ENCODE measurements at regions not wholly inside any gene's neighbourhood (a gene's known extent, or its start where the extent isn't known, plus 50 kb on each side); places are given as distances from the start of the nearest gene placed in this dataset.
"Not testable (repeated sequence)": the region's sequence is repeated elsewhere in the genome, so short reads cannot be mapped to it uniquely, and the experiment has no call there.

GRCh38 chr6:27795697-27796494 is 116.3 kb downstream of the OR2B2 start:
- H3K36me3 ChIP-seq (ENCODE audit: insufficient read depth, low read length): no peaks in the 10 kb centered on the region
- H3K27me3 ChIP-seq (ENCODE audit: control insufficient read depth, insufficient read depth, low read length): peaks cover 7% of the 10 kb centered on the region
- H3K9me3 ChIP-seq (replicated peaks; ENCODE audit: low read length): no peaks in the 10 kb centered on the region
- no peak overlapping the region for H3K4me2 ChIP-seq (ENCODE audit: low read length)
- no peak overlapping the region for H3K4me3 ChIP-seq (ENCODE audit: low read length)
- peaks cover 6% of the 10 kb centered on the region for H3K4me1 ChIP-seq (ENCODE audit: control insufficient read depth, insufficient read depth, low read length)
- H3K9ac ChIP-seq (ENCODE audit: low read depth, low read length): peak overlapping the region; percentile 5

- peaks cover 6% of the 10 kb centered on the region for H3K4me1 ChIP-seq (ENCODE audit: control insufficient read depth, insufficient read depth, low read length)
- peak overlapping the region; percentile 76 for H3K4me3 ChIP-seq (ENCODE audit: low read length)
- peaks cover 3% of the 10 kb centered on the region for H3K27me3 ChIP-seq (ENCODE audit: control insufficient read depth, insufficient read depth, low read length)
- no peaks in the 10 kb centered on the region for H3K9me3 ChIP-seq (replicated peaks; ENCODE audit: low read length)
- no peaks in the 10 kb centered on the region for H3K36me3 ChIP-seq (ENCODE audit: insufficient read depth, low read length)
- H3K4me2 ChIP-seq (ENCODE audit: low read length): peak overlapping the region; percentile 81
- H3K9ac ChIP-seq (ENCODE audit: low read depth, low read length): peak overlapping the region; percentile 63
Measured at GRCh38 chr6:27791182-27791943, 120.8 kb downstream of the OR2B2 start.

GRCh38 chr6:27788376-27788775 is 123.8 kb downstream of the OR2B2 start:
- H3K4me1 ChIP-seq (ENCODE audit: control insufficient read depth, insufficient read depth, low read length); H3K9ac ChIP-seq (ENCODE audit: low read depth, low read length); H3K4me3 ChIP-seq (ENCODE audit: low read length); H3K9me3 ChIP-seq (replicated peaks; ENCODE audit: low read length); H3K36me3 ChIP-seq (ENCODE audit: insufficient read depth, low read length); H3K4me2 ChIP-seq (ENCODE audit: low read length); H3K27me3 ChIP-seq (ENCODE audit: control insufficient read depth, insufficient read depth, low read length): not testable (repeated sequence)

GRCh38 chr6:27786048-27786447 is 126.1 kb downstream of the OR2B2 start:
- Histone ChIP-seq H3K4me2 (ENCODE audit: low read length) (no peak overlapping the region), H3K4me1 (ENCODE audit: control insufficient read depth, insufficient read depth, low read length) (no peaks in the 10 kb centered on the region), H3K36me3 (ENCODE audit: insufficient read depth, low read length) (no peaks in the 10 kb centered on the region), H3K4me3 (ENCODE audit: low read length) (no peak overlapping the region), H3K9ac (ENCODE audit: low read depth, low read length) (no peak overlapping the region), H3K27me3 (ENCODE audit: control insufficient read depth, insufficient read depth, low read length) (peaks cover 10% of the 10 kb centered on the region), H3K9me3 (replicated peaks; ENCODE audit: low read length) (no peaks in the 10 kb centered on the region)

GRCh38 chr6:27785294-27785693 is 126.9 kb downstream of the OR2B2 start:
- H3K36me3 ChIP-seq (ENCODE audit: insufficient read depth, low read length): no peaks in the 10 kb centered on the region
- H3K27me3 ChIP-seq (ENCODE audit: control insufficient read depth, insufficient read depth, low read length): peaks cover 13% of the 10 kb centered on the region
- H3K9ac ChIP-seq (ENCODE audit: low read depth, low read length): no peak overlapping the region
- no peaks in the 10 kb centered on the region for H3K9me3 ChIP-seq (replicated peaks; ENCODE audit: low read length)
- no peak overlapping the region for H3K4me2 ChIP-seq (ENCODE audit: low read length)
- H3K4me1 ChIP-seq (ENCODE audit: control insufficient read depth, insufficient read depth, low read length): no peaks in the 10 kb centered on the region
- H3K4me3 ChIP-seq (ENCODE audit: low read length): no peak overlapping the region

- no peaks in the 10 kb centered on the region for H3K4me1 ChIP-seq (ENCODE audit: control insufficient read depth, insufficient read depth, low read length)
- H3K27me3 ChIP-seq (ENCODE audit: control insufficient read depth, insufficient read depth, low read length): peaks cover 10% of the 10 kb centered on the region
- H3K36me3 ChIP-seq (ENCODE audit: insufficient read depth, low read length): no peaks in the 10 kb centered on the region
- no peak overlapping the region for H3K9ac ChIP-seq (ENCODE audit: low read depth, low read length)
- no peaks in the 10 kb centered on the region for H3K9me3 ChIP-seq (replicated peaks; ENCODE audit: low read length)
- H3K4me3 ChIP-seq (ENCODE audit: low read length): no peak overlapping the region
- no peak overlapping the region for H3K4me2 ChIP-seq (ENCODE audit: low read length)
Measured at GRCh38 chr6:27782748-27783147, 129.4 kb downstream of the OR2B2 start.

GRCh38 chr6:27778625-27779417 is 133.4 kb downstream of the OR2B2 start:
- Histone ChIP-seq H3K4me3 (ENCODE audit: low read length) (no peak overlapping the region), H3K9ac (ENCODE audit: low read depth, low read length) (no peak overlapping the region), H3K4me1 (ENCODE audit: control insufficient read depth, insufficient read depth, low read length) (no peaks in the 10 kb centered on the region), H3K4me2 (ENCODE audit: low read length) (no peak overlapping the region), H3K36me3 (ENCODE audit: insufficient read depth, low read length) (no peaks in the 10 kb centered on the region), H3K9me3 (replicated peaks; ENCODE audit: low read length) (no peaks in the 10 kb centered on the region), H3K27me3 (ENCODE audit: control insufficient read depth, insufficient read depth, low read length) (peaks cover 8% of the 10 kb centered on the region)

- Histone ChIP-seq H3K27me3 (ENCODE audit: control insufficient read depth, insufficient read depth, low read length) (peaks cover 6% of the 10 kb centered on the region), H3K9me3 (replicated peaks; ENCODE audit: low read length) (no peaks in the 10 kb centered on the region), H3K9ac (ENCODE audit: low read depth, low read length) (no peak overlapping the region)
Measured at GRCh38 chr6:27777614-27778355, 134.4 kb downstream of the OR2B2 start.

GRCh38 chr6:27777126-27777525 is 135.1 kb downstream of the OR2B2 start:
- no peaks in the 10 kb centered on the region for H3K9me3 ChIP-seq (replicated peaks; ENCODE audit: low read length)
- no peaks in the 10 kb centered on the region for H3K4me1 ChIP-seq (ENCODE audit: control insufficient read depth, insufficient read depth, low read length)
- no peak overlapping the region for H3K4me2 ChIP-seq (ENCODE audit: low read length)
- peaks cover 6% of the 10 kb centered on the region for H3K27me3 ChIP-seq (ENCODE audit: control insufficient read depth, insufficient read depth, low read length)
- no peaks in the 10 kb centered on the region for H3K36me3 ChIP-seq (ENCODE audit: insufficient read depth, low read length)
- no peak overlapping the region for H3K4me3 ChIP-seq (ENCODE audit: low read length)
- H3K9ac ChIP-seq (ENCODE audit: low read depth, low read length): no peak overlapping the region

More at GRCh38 chr6:27777614-27778355, 134.4 kb downstream of the OR2B2 start:
- Histone ChIP-seq H3K4me3 (ENCODE audit: low read length) (no peak overlapping the region), H3K4me1 (ENCODE audit: control insufficient read depth, insufficient read depth, low read length) (no peaks in the 10 kb centered on the region), H3K36me3 (ENCODE audit: insufficient read depth, low read length) (no peaks in the 10 kb centered on the region), H3K4me2 (ENCODE audit: low read length) (no peak overlapping the region)

- no peaks in the 10 kb centered on the region for H3K36me3 ChIP-seq (ENCODE audit: insufficient read depth, low read length)
- H3K9me3 ChIP-seq (replicated peaks; ENCODE audit: low read length): no peaks in the 10 kb centered on the region
- no peak overlapping the region for H3K9ac ChIP-seq (ENCODE audit: low read depth, low read length)
- H3K4me1 ChIP-seq (ENCODE audit: control insufficient read depth, insufficient read depth, low read length): no peaks in the 10 kb centered on the region
- no peak overlapping the region for H3K4me2 ChIP-seq (ENCODE audit: low read length)
- no peak overlapping the region for H3K4me3 ChIP-seq (ENCODE audit: low read length)
- peaks cover 7% of the 10 kb centered on the region for H3K27me3 ChIP-seq (ENCODE audit: control insufficient read depth, insufficient read depth, low read length)
Measured at GRCh38 chr6:27776504-27776903, 135.7 kb downstream of the OR2B2 start.

- Histone ChIP-seq H3K4me2 (ENCODE audit: low read length) (no peak overlapping the region), H3K4me3 (ENCODE audit: low read length) (no peak overlapping the region), H3K27me3 (ENCODE audit: control insufficient read depth, insufficient read depth, low read length) (peaks cover 14% of the 10 kb centered on the region), H3K9ac (ENCODE audit: low read depth, low read length) (no peak overlapping the region), H3K36me3 (ENCODE audit: insufficient read depth, low read length) (no peaks in the 10 kb centered on the region), H3K9me3 (replicated peaks; ENCODE audit: low read length) (no peaks in the 10 kb centered on the region), H3K4me1 (ENCODE audit: control insufficient read depth, insufficient read depth, low read length) (no peaks in the 10 kb centered on the region)
Measured at GRCh38 chr6:27775796-27776184, 136.4 kb downstream of the OR2B2 start.
